Body of pancreas (tissue), 4 donors: ENCODE measurements at regions not wholly inside any gene's neighbourhood (a gene's known extent, or its start where the extent isn't known, plus 50 kb on each side); places are given as distances from the start of the nearest gene placed in this dataset.
A peak's percentile ranks its signal among the peaks of the same experiment; 100 is the strongest.

Source experiments
- ATAC-seq: fragments of 150-250 bp; one replicate; pipeline ENCODE4 v1.9.1; 2016
- DNase-seq, 4 donors: peaks; one replicate each; pipeline ENCODE4 v3.0.0-alpha.2; 2019
- H3K27ac ChIP-seq, 4 donors: fragments of 200-600 bp; sonication (generic); 1 replicate in 3 of 4; 2 replicates in 1 of 4; pipeline versions ENCODE4 v1.5.1 to v1.6.1; 2016 to 2019; ENCODE audit warnings: mild to moderate bottlenecking in 1 of 4, mixed read lengths in 1 of 4, moderate library complexity in 1 of 4
- H3K27me3 ChIP-seq, 2 donors: fragments of 200-600 bp; sonication (generic); one replicate each; pipeline ENCODE4 v1.6.0; 2016; ENCODE audit warnings: mild to moderate bottlenecking in 1 of 2
- H3K36me3 ChIP-seq, 2 donors: fragments of 200-600 bp; sonication (generic); replicated peaks in 1 of 2; 2 replicates each; pipeline ENCODE4 v1.5.1; 2016; ENCODE audit warnings: low read depth in 2 of 2; ENCODE audit not compliant: insufficient read depth in 1 of 2
- H3K4me1 ChIP-seq: fragments of 200-600 bp; sonication (generic); one replicate; pipeline ENCODE4 v1.6.0; 2016
- H3K4me3 ChIP-seq, 2 donors: fragments of 200-600 bp; sonication (generic); 1 replicate in 1 of 2; 2 replicates in 1 of 2; pipeline ENCODE4 v1.5.1; 2016 to 2019
- H3K9me3 ChIP-seq, 3 donors: fragments of 200-600 bp; sonication (generic); 1 replicate in 2 of 3; 2 replicates in 1 of 3; pipeline ENCODE4 v1.5.1; 2016
- CTCF ChIP-seq, 7 experiments: fragments of 450-650 bp in 4 of 7; fragments of 200-600 bp in 3 of 7; sonication (generic) in 3 of 7; IDR thresholded peaks; one replicate each; pipeline ENCODE4 v1.5.1; 2016 to 2019; ENCODE audit warnings: antibody characterized with exemption in 7 of 7
- POLR2A ChIP-seq, 3 donors: fragments of 450-650 bp; IDR thresholded peaks; one replicate each; pipeline ENCODE4 v1.6.1; 2016; ENCODE audit warnings: antibody characterized with exemption in 3 of 3, mild to moderate bottlenecking in 2 of 3
- WGBS, 2 donors: methylation state at CpG; one replicate each; pipeline ENCODE4 v1.1.5; 2017; 5-methylcytosine and 5-hydroxymethylcytosine counted together
- intact Hi-C: fragments of 100-400 bp; cut with DNase I; formaldehyde crosslinking; loops from one replicate; pipeline ENCODE4 v1.15.1; 2023

- peak; percentile 87 for ATAC-seq
- 42 to 43% methylated on average over 10 of the region's 10 CpGs for WGBS, 2 donors
Observed at GRCh38 chr10:31099664-31100063, 68.0 kb upstream of the ZNF438 start.

GRCh38 chr10:31100115-31100601 is 68.5 kb upstream of the ZNF438 start:
- intact Hi-C loops: no loop called here
- H3K27me3 ChIP-seq: no peaks in the 10 kb centered on the region
- no peaks in the 10 kb centered on the region for H3K4me1 ChIP-seq
- H3K9me3 ChIP-seq: no peaks in the 10 kb centered on the region
- H3K36me3 ChIP-seq: no peaks in the 10 kb centered on the region
- WGBS, 2 donors: 63 to 67% methylated on average over 1 of the region's 1 CpG
- no peak for TF ChIP-seq CTCF (IDR thresholded peaks at IDR 0.05)
- DNase-seq (no peak), ATAC-seq (no peak)
- H3K4me3 ChIP-seq: no peak overlapping the region
- no peak overlapping the region for H3K27ac ChIP-seq

More at GRCh38 chr10:31099664-31100063, 68.0 kb upstream of the ZNF438 start:
- TF ChIP-seq POLR2A (IDR thresholded peaks at IDR 0.05) (no peak), CTCF (IDR thresholded peaks at IDR 0.05) (no peak)
- no peaks in the 10 kb centered on the region for H3K4me1 ChIP-seq
- intact Hi-C loops: no loop called here
- H3K4me3 ChIP-seq: no peak overlapping the region
- H3K36me3 ChIP-seq: no peaks in the 10 kb centered on the region
- no peaks in the 10 kb centered on the region for H3K9me3 ChIP-seq
- peak; percentile 27 to 50 (median 47) for DNase-seq
- H3K27ac ChIP-seq: no peak overlapping the region
- H3K27me3 ChIP-seq: no peaks in the 10 kb centered on the region

- WGBS, 2 donors: 69 to 73% methylated on average over 5 to 8 of the region's 8 CpGs
- intact Hi-C loops: no loop called here
- Histone ChIP-seq H3K36me3 (no peaks in the 10 kb centered on the region), H3K27me3 (no peaks in the 10 kb centered on the region), H3K4me3 (no peak overlapping the region), H3K9me3 (no peaks in the 10 kb centered on the region), H3K27ac (no peak overlapping the region), H3K4me1 (no peaks in the 10 kb centered on the region)
- TF ChIP-seq CTCF (IDR thresholded peaks at IDR 0.05) (no peak), POLR2A (IDR thresholded peaks at IDR 0.05) (no peak)
- ATAC-seq (no peak), DNase-seq (no peak)
Observed at GRCh38 chr10:31100662-31101061, 69.0 kb upstream of the ZNF438 start.

- DNase-seq: peak in 1 of 4 donors; percentile 26
Observed at GRCh38 chr10:31101123-31101522, 69.5 kb upstream of the ZNF438 start.

More at GRCh38 chr10:31101123-31101522, 69.5 kb upstream of the ZNF438 start:
- no peaks in the 10 kb centered on the region for H3K36me3 ChIP-seq
- no peaks in the 10 kb centered on the region for H3K9me3 ChIP-seq
- peak; percentile 42 for ATAC-seq
- H3K4me3 ChIP-seq: no peak overlapping the region
- H3K27me3 ChIP-seq: no peaks in the 10 kb centered on the region
- H3K4me1 ChIP-seq: no peaks in the 10 kb centered on the region
- 43 to 50% methylated on average over 4 of the region's 4 CpGs for WGBS, 2 donors
- TF ChIP-seq CTCF (IDR thresholded peaks at IDR 0.05): no peak
- no peak for TF ChIP-seq POLR2A (IDR thresholded peaks at IDR 0.05)
- intact Hi-C loops: no loop called here
- no peak overlapping the region for H3K27ac ChIP-seq
